Iris pigment epithelial cell (primary cell): ENCODE measurements at regions not wholly inside any gene's neighbourhood (a gene's known extent, or its start where the extent isn't known, plus 50 kb on each side); places are given as distances from the start of the nearest gene placed in this dataset.

Source experiments
- DNase-seq: peaks from one replicate; pipeline ENCODE4 v3.0.0-alpha.2; 2011; ENCODE audit warnings: low read depth

- no peak for DNase-seq
These were observed 179.4 kb downstream of the IRS1 start for GRCh38 chr2:226620176-226620575.

- DNase-seq: no peak
These were observed 179.9 kb downstream of the IRS1 start for GRCh38 chr2:226619707-226620106.

- DNase-seq: peak; percentile 71
These were observed 180.6 kb downstream of the IRS1 start for GRCh38 chr2:226618875-226619605.

GRCh38 chr2:226618544-226618874 is 181.1 kb downstream of the IRS1 start:
- no peak for DNase-seq

- DNase-seq: no peak
These were observed 183.7 kb downstream of the IRS1 start for GRCh38 chr2:226615891-226616290.

GRCh38 chr2:226611944-226612318 is 187.7 kb downstream of the IRS1 start:
- DNase-seq: peak; percentile 70

- peak; percentile 26 for DNase-seq
These were observed 188.2 kb downstream of the IRS1 start for GRCh38 chr2:226611196-226611943.

- DNase-seq: peak; percentile 94
These were observed 190.3 kb downstream of the IRS1 start for GRCh38 chr2:226609366-226609765.

GRCh38 chr2:226608451-226608850 is 191.2 kb downstream of the IRS1 start:
- DNase-seq: no peak

- peak; percentile 63 for DNase-seq
These were observed 192.2 kb downstream of the IRS1 start for GRCh38 chr2:226607379-226607778.

- DNase-seq: no peak
These were observed 194.0 kb downstream of the IRS1 start for GRCh38 chr2:226605642-226606041.

GRCh38 chr2:226603606-226604005 is 196.0 kb downstream of the IRS1 start:
- no peak for DNase-seq

GRCh38 chr2:226601881-226602662 is 197.5 kb downstream of the IRS1 start:
- peak; percentile 50 for DNase-seq

GRCh38 chr2:226600802-226601201 is 198.8 kb downstream of the IRS1 start:
- no peak for DNase-seq

- peak; percentile 75 for DNase-seq
These were observed 199.4 kb downstream of the IRS1 start for GRCh38 chr2:226600184-226600583.

GRCh38 chr2:226589043-226589442 is 210.6 kb downstream of the IRS1 start:
- DNase-seq: no peak

GRCh38 chr2:226585130-226585561 is 214.5 kb downstream of the IRS1 start:
- no peak for DNase-seq

- DNase-seq: no peak
These were observed 215.0 kb downstream of the IRS1 start for GRCh38 chr2:226584518-226585055.

- DNase-seq: peak; percentile 91
These were observed 215.9 kb downstream of the IRS1 start for GRCh38 chr2:226583715-226584114.

GRCh38 chr2:226581661-226582060 is 218.0 kb downstream of the IRS1 start:
- peak; percentile 18 for DNase-seq

GRCh38 chr2:226581004-226581403 is 218.6 kb downstream of the IRS1 start:
- no peak for DNase-seq

- DNase-seq: no peak
These were observed 219.2 kb downstream of the IRS1 start for GRCh38 chr2:226580403-226580802.

GRCh38 chr2:226579519-226579918 is 220.1 kb downstream of the IRS1 start:
- peak; percentile 54 for DNase-seq
